ENCODE measurements at regions not wholly inside any gene's neighbourhood (a gene's known extent, or its start where the extent isn't known, plus 50 kb on each side); places are given as distances from the start of the nearest gene placed in this dataset.

- Histone ChIP-seq H3K27ac (ENCODE audit: low read length) (no peak overlapping the region), H3F3A (ENCODE audit: insufficient read depth, low read length) (no peaks in the 10 kb centered on the region), H3K4me2 (ENCODE audit: low read depth, low read length) (no peak overlapping the region), H2AFZ (ENCODE audit: low read length) (no peak overlapping the region), H3K9ac (ENCODE audit: low read length) (no peak overlapping the region), H3K36me3 (replicated peaks; ENCODE audit: insufficient read depth, low read length) (no peaks in the 10 kb centered on the region), H3K4me1 (ENCODE audit: low read length) (no peaks in the 10 kb centered on the region), H3K4me3 (ENCODE audit: low read length) (no peak overlapping the region), H4K20me1 (ENCODE audit: insufficient read depth, low read length) (no peaks in the 10 kb centered on the region), H3K9me3 (replicated peaks; ENCODE audit: insufficient read depth, low read length) (no peaks in the 10 kb centered on the region), H3K9me2 (replicated peaks; ENCODE audit: insufficient read depth, low read length) (no peaks in the 10 kb centered on the region), H3K27me3 (replicated peaks; ENCODE audit: insufficient read depth, low read length) (no peaks in the 10 kb centered on the region), H3K79me2 (ENCODE audit: low read length) (no peaks in the 10 kb centered on the region)
- DNase-seq = no peak
- no peak for TF ChIP-seq EZH2 (optimal IDR thresholded peaks at IDR 0.05; ENCODE audit: low read depth, low read length)
- no peak for TF ChIP-seq EZH2phosphoT487 (IDR thresholded peaks at IDR 0.05; ENCODE audit: low read length)
- TF ChIP-seq CTCF (IDR thresholded peaks at IDR 0.05; ENCODE audit: low read length) = no peak
Observed at GRCh38 chr16:11414815-11415775, 69.8 kb downstream of the RMI2 start.

GRCh38 chr16:11416228-11417001 lies 71.2 kb downstream of the RMI2 start:
- no peak overlapping the region for H2AFZ ChIP-seq (ENCODE audit: low read length)
- no peak overlapping the region for H3K4me3 ChIP-seq (ENCODE audit: low read length)
- H3K9me2 ChIP-seq (replicated peaks; ENCODE audit: insufficient read depth, low read length) = no peaks in the 10 kb centered on the region
- H3K4me2 ChIP-seq (ENCODE audit: low read depth, low read length) = no peak overlapping the region
- TF ChIP-seq CTCF (IDR thresholded peaks at IDR 0.05; ENCODE audit: low read length) (no peak), EZH2phosphoT487 (IDR thresholded peaks at IDR 0.05; ENCODE audit: low read length) (no peak), EZH2 (optimal IDR thresholded peaks at IDR 0.05; ENCODE audit: low read depth, low read length) (no peak)
- no peaks in the 10 kb centered on the region for H4K20me1 ChIP-seq (ENCODE audit: insufficient read depth, low read length)
- H3K27ac ChIP-seq (ENCODE audit: low read length) = no peak overlapping the region
- H3K79me2 ChIP-seq (ENCODE audit: low read length) = no peaks in the 10 kb centered on the region
- no peak overlapping the region for H3K9ac ChIP-seq (ENCODE audit: low read length)
- DNase-seq = no peak
- no peaks in the 10 kb centered on the region for H3F3A ChIP-seq (ENCODE audit: insufficient read depth, low read length)
- no peaks in the 10 kb centered on the region for H3K4me1 ChIP-seq (ENCODE audit: low read length)
- no peaks in the 10 kb centered on the region for H3K36me3 ChIP-seq (replicated peaks; ENCODE audit: insufficient read depth, low read length)
- H3K27me3 ChIP-seq (replicated peaks; ENCODE audit: insufficient read depth, low read length) = no peaks in the 10 kb centered on the region
- no peaks in the 10 kb centered on the region for H3K9me3 ChIP-seq (replicated peaks; ENCODE audit: insufficient read depth, low read length)

GRCh38 chr16:11417487-11417886 lies 72.2 kb downstream of the RMI2 start:
- no peaks in the 10 kb centered on the region for H3K27me3 ChIP-seq (replicated peaks; ENCODE audit: insufficient read depth, low read length)
- H3K4me1 ChIP-seq (ENCODE audit: low read length) = no peaks in the 10 kb centered on the region
- no peaks in the 10 kb centered on the region for H3K9me2 ChIP-seq (replicated peaks; ENCODE audit: insufficient read depth, low read length)
- H2AFZ ChIP-seq (ENCODE audit: low read length) = no peak overlapping the region
- H3K9me3 ChIP-seq (replicated peaks; ENCODE audit: insufficient read depth, low read length) = no peaks in the 10 kb centered on the region
- H3K36me3 ChIP-seq (replicated peaks; ENCODE audit: insufficient read depth, low read length) = no peaks in the 10 kb centered on the region
- no peak overlapping the region for H3K27ac ChIP-seq (ENCODE audit: low read length)
- H3K4me3 ChIP-seq (ENCODE audit: low read length) = no peak overlapping the region
- DNase-seq = no peak
- H3K79me2 ChIP-seq (ENCODE audit: low read length) = no peaks in the 10 kb centered on the region
- H4K20me1 ChIP-seq (ENCODE audit: insufficient read depth, low read length) = no peaks in the 10 kb centered on the region
- H3K9ac ChIP-seq (ENCODE audit: low read length) = no peak overlapping the region
- no peak overlapping the region for H3K4me2 ChIP-seq (ENCODE audit: low read depth, low read length)
- H3F3A ChIP-seq (ENCODE audit: insufficient read depth, low read length) = no peaks in the 10 kb centered on the region
- TF ChIP-seq EZH2 (optimal IDR thresholded peaks at IDR 0.05; ENCODE audit: low read depth, low read length) (no peak), CTCF (IDR thresholded peaks at IDR 0.05; ENCODE audit: low read length) (no peak), EZH2phosphoT487 (IDR thresholded peaks at IDR 0.05; ENCODE audit: low read length) (no peak)

All from MM.1S (cell line).